IgD-negative memory B cell (primary cell): ENCODE measurements at regions not wholly inside any gene's neighbourhood (a gene's known extent, or its start where the extent isn't known, plus 50 kb on each side); places are given as distances from the start of the nearest gene placed in this dataset.

Experiments
- H3K27ac Mint-ChIP-seq, 3 donors: one replicate each; pipeline ENCODE4 v1.8.0; 2020 to 2022; ENCODE audit warnings: mild to moderate bottlenecking in 3 of 3, mixed read lengths in 3 of 3, moderate library complexity in 1 of 3
- H3K27me3 Mint-ChIP-seq: one replicate; pipeline ENCODE4 v1.8.0; 2021; ENCODE audit warnings: mixed read lengths
- H3K36me3 Mint-ChIP-seq: one replicate; pipeline ENCODE4 v1.8.0; 2020; ENCODE audit warnings: mild to moderate bottlenecking, mixed read lengths
- H3K4me1 Mint-ChIP-seq, 3 donors: one replicate each; pipeline ENCODE4 v1.8.0; 2020 to 2022; ENCODE audit warnings: mixed read lengths in 3 of 3, mild to moderate bottlenecking in 1 of 3
- H3K4me3 Mint-ChIP-seq, 4 donors: one replicate each; pipeline ENCODE4 v1.8.0; 2020 to 2022; ENCODE audit warnings: mild to moderate bottlenecking in 4 of 4, mixed read lengths in 4 of 4, moderate library complexity in 3 of 4
- H3K9me3 Mint-ChIP-seq, 3 donors: one replicate each; pipeline ENCODE4 v1.8.0; 2020 to 2021; ENCODE audit warnings: mixed read lengths in 3 of 3, mild to moderate bottlenecking in 1 of 3

- no peaks in the 10 kb centered on the region for H3K9me3 Mint-ChIP-seq
- no peak overlapping the region for H3K4me3 Mint-ChIP-seq
- no peaks in the 10 kb centered on the region for H3K36me3 Mint-ChIP-seq
- H3K27ac Mint-ChIP-seq, result no peak overlapping the region
- H3K4me1 Mint-ChIP-seq, result peaks cover 0 to 2% (median 1%) of the 10 kb centered on the region in 3 donors
- H3K27me3 Mint-ChIP-seq, result peaks cover 4% of the 10 kb centered on the region
Measured at GRCh38 chr1:228985661-228986060, 250.4 kb downstream of the RHOU start.

GRCh38 chr1:228986093-228986904 is 251.0 kb downstream of the RHOU start:
- Mint-ChIP-seq H3K27me3 (peaks cover 4% of the 10 kb centered on the region), H3K36me3 (no peaks in the 10 kb centered on the region), H3K9me3 (no peaks in the 10 kb centered on the region), H3K27ac (no peak overlapping the region), H3K4me3 (no peak overlapping the region), H3K4me1 (peaks cover 0 to 2% (median 1%) of the 10 kb centered on the region in 3 donors)

DNA sequence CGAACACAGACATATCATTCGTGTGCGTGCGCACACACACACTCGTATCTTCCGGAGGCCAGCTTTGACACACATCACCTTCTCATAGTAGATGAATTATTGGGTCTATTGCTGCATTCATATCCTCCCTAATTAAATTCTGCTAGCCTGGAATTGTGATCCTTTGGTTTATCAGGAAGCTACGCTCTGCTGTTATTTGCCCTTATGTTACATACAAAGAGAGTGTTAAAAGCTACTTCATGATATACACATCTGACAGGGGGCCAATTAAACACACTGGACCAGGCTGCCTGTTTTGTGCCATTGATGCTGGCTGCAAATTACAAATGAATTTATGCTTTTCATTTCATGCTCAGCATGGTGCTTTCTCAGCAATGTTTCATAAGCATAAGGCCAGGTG is 252.0 kb downstream of the RHOU start:
- no peaks in the 10 kb centered on the region for H3K9me3 Mint-ChIP-seq
- H3K4me1 Mint-ChIP-seq, result peaks cover 0 to 2% (median 1%) of the 10 kb centered on the region in 3 donors
- H3K27me3 Mint-ChIP-seq, result peaks cover 4% of the 10 kb centered on the region
- H3K4me3 Mint-ChIP-seq, result no peak overlapping the region
- no peaks in the 10 kb centered on the region for H3K36me3 Mint-ChIP-seq
- no peak overlapping the region for H3K27ac Mint-ChIP-seq

DNA sequence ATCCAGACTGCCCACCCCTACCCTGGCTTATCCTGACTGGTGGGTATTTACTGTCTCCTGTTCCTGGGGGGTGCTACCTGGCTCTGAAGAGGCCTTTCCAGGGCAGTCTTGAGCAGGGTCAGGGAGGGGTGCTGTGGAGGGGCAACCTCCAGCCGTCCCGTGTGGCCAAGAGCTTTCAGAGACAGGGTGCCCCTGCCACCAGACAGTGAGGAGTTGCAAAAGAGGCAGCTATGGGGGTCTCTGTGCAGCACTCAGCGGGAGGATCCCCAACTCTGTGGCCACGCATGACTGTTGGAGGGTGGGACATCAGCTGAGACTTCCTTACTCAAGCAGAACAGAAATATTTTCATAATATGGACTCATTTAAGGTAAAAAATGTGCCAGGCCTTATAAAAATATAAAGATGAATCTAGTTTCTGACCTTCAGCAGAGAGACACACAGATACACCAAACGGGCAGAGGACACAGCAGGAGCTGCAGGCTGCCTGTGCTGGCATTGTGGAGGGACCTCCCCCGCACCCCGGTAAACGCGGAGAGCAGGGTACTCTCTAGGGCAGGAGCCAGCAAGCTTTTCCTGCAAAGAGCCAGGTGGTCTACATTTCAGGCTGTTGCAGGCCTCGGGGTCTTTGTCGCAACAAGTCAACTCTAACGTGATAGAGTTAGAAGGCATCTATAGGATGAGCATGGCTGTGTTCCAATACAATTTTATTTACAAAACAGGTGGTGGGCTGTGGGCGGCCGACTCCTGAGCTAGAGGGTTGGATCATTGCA is 252.6 kb downstream of the RHOU start:
- Mint-ChIP-seq H3K9me3 (no peaks in the 10 kb centered on the region), H3K27me3 (peaks cover 4% of the 10 kb centered on the region), H3K4me3 (no peak overlapping the region), H3K4me1 (peaks cover 0 to 2% (median 1%) of the 10 kb centered on the region in 3 donors), H3K27ac (no peak overlapping the region), H3K36me3 (no peaks in the 10 kb centered on the region)

GRCh38 chr1:228988664-228989063 is 253.4 kb downstream of the RHOU start:
- H3K27ac Mint-ChIP-seq, result peak overlapping the region in 1 of 3 donors; percentile 91
- peaks cover 0 to 2% (median 1%) of the 10 kb centered on the region in 3 donors for H3K4me1 Mint-ChIP-seq
- H3K36me3 Mint-ChIP-seq, result no peaks in the 10 kb centered on the region

GRCh38 chr1:228989176-228989575 is 253.9 kb downstream of the RHOU start:
- H3K27ac Mint-ChIP-seq, result peak overlapping the region in 1 of 3 donors; percentile 91
- H3K4me1 Mint-ChIP-seq, result peaks cover 0 to 2% (median 1%) of the 10 kb centered on the region in 3 donors
- peaks cover 4% of the 10 kb centered on the region for H3K27me3 Mint-ChIP-seq
- peak overlapping the region in 1 of 4 donors; percentile 24 for H3K4me3 Mint-ChIP-seq
- H3K9me3 Mint-ChIP-seq, result no peaks in the 10 kb centered on the region
- no peaks in the 10 kb centered on the region for H3K36me3 Mint-ChIP-seq

More at GRCh38 chr1:228988664-228989063, 253.4 kb downstream of the RHOU start:
- Mint-ChIP-seq H3K27me3 (peaks cover 4% of the 10 kb centered on the region), H3K4me3 (no peak overlapping the region), H3K9me3 (no peaks in the 10 kb centered on the region)

- Mint-ChIP-seq H3K4me3 (no peak overlapping the region), H3K4me1 (peaks cover 0 to 2% (median 1%) of the 10 kb centered on the region in 3 donors), H3K27ac (no peak overlapping the region), H3K9me3 (no peaks in the 10 kb centered on the region), H3K27me3 (peaks cover 4% of the 10 kb centered on the region), H3K36me3 (no peaks in the 10 kb centered on the region)
Measured at GRCh38 chr1:228989676-228989991, 254.4 kb downstream of the RHOU start.

GRCh38 chr1:228989992-228990827 is 254.9 kb downstream of the RHOU start:
- Mint-ChIP-seq H3K36me3 (no peaks in the 10 kb centered on the region), H3K9me3 (no peaks in the 10 kb centered on the region), H3K4me1 (peaks cover 0 to 2% (median 1%) of the 10 kb centered on the region in 3 donors), H3K27ac (no peak overlapping the region), H3K27me3 (peaks cover 4% of the 10 kb centered on the region), H3K4me3 (no peak overlapping the region)

DNA sequence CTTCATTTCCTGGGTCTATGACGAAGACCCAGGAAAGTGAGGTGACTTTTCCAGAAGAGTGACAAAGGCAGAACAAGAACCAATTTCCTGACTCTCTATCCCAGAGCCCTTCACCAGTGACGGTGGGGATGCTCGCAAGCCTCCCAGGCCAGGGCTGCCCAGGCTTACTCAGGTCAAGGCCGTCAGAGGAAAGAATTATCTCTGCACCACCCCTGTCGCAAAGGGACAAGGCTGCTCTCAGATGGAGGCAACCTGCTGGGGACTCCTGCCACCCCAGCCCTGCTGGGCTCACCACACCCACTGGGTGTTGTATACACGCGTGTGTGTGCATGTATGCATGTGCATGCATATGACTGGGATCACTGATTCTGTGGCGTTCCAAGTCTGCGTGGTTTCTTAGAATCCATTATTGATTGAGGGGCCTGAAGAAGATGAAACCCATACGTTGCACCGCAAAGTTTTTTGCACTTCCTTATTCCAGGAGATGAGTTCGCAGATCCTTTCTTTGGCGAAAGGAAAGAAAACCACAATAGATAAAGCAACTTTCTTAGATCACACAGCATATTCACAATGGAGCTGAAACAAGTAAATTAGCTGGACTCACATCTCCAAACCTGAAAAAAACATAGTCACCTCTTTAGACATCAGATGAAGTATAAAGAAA is 255.8 kb downstream of the RHOU start:
- H3K27ac Mint-ChIP-seq, result no peak overlapping the region
- H3K9me3 Mint-ChIP-seq, result no peaks in the 10 kb centered on the region
- H3K27me3 Mint-ChIP-seq, result peaks cover 4% of the 10 kb centered on the region
- H3K4me3 Mint-ChIP-seq, result no peak overlapping the region
- H3K4me1 Mint-ChIP-seq, result peaks cover 0 to 2% (median 1%) of the 10 kb centered on the region in 3 donors
- H3K36me3 Mint-ChIP-seq, result no peaks in the 10 kb centered on the region

DNA sequence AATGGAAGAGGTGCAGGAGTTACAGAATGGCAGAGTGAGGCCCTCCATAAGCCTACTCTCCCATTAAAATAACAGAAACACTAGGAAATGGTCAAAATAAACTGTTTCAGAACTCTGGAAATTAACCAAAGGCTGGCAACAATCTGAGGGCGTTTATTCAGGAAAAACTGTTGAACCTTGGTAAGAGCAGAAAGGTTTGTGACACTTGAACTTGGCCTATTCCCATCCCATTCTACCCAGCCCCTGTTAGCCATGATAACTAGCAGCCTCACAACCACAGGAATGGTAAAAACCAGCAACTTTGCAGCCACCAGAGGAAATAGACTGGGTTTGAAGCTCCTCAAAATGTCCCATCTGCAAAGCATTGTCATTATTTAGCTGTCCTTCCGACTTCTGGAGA is 256.8 kb downstream of the RHOU start:
- Mint-ChIP-seq H3K36me3 (no peaks in the 10 kb centered on the region), H3K27me3 (peaks cover 4% of the 10 kb centered on the region), H3K9me3 (no peaks in the 10 kb centered on the region), H3K4me3 (no peak overlapping the region), H3K4me1 (peaks cover 0 to 2% (median 0%) of the 10 kb centered on the region in 3 donors), H3K27ac (no peak overlapping the region)

GRCh38 chr1:228992907-228993535 is 257.7 kb downstream of the RHOU start:
- Mint-ChIP-seq H3K27ac (no peak overlapping the region), H3K4me1 (peaks cover 0 to 2% (median 0%) of the 10 kb centered on the region in 3 donors), H3K9me3 (no peaks in the 10 kb centered on the region), H3K27me3 (peaks cover 4% of the 10 kb centered on the region), H3K4me3 (no peak overlapping the region), H3K36me3 (no peaks in the 10 kb centered on the region)

DNA sequence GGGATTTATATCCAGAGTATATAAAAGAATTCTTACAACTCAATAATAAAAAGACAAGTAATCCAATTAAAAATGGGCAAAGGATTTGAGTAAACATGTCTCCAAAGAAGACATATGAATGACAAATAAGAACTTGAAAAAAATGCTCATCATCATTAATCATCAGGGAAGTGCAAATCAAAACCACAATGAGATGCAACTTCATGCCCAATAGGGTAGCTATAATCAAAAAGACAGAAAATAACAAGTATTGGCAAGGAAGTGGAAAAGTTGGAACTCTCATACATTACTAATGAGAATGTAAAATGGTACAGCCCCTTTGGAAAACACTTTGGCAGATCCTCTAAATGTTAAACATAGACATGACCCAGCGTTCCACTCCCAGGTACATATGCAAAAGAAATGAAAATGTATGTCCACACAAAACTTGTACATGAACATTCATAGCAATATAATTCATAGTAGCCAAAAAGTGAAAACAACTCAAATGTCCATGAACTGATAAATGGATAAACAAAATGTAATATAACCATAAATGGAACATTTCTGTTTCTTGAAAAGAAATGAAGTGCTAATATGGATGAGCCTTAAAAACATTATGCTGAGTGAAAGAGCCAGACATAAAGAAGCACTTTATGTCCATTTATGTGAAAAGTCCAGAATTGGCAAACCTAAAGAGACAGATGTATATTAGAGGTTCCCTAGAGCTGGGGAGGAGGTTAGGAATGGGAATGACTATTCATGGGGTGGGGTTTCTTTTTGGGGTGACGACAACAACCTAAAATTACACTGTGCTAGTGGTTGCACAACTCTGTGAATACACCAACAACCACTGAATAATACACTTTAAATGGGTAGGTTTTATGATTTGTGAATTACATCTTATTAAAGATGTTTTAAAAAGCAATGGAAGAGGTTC is 259.7 kb downstream of the RHOU start:
- H3K9me3 Mint-ChIP-seq, result no peaks in the 10 kb centered on the region
- H3K27ac Mint-ChIP-seq, result no peak overlapping the region
- H3K36me3 Mint-ChIP-seq, result no peaks in the 10 kb centered on the region
- peaks cover 0 to 3% (median 0%) of the 10 kb centered on the region in 3 donors for H3K4me1 Mint-ChIP-seq
- H3K27me3 Mint-ChIP-seq, result peaks cover 5% of the 10 kb centered on the region
- H3K4me3 Mint-ChIP-seq, result no peak overlapping the region

DNA sequence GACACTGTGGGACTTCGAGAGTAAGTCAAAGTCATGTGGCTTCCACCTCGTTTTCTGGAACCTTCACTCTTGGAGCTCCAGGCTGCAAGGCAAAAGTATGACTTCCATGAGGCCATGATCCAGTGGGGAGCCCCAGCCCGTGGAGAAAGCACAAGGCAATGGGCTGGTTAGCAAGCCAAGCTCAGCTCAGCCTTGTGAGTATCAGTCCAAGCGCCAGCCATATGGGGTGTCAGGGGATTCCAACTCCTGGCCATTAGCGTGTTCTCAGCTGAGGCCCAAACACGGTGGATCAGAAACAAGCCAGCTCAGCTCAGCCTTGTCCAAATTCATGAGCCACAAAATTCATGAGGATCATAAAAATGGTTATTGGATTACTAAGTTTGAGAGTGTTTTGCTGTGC is 261.0 kb downstream of the RHOU start:
- H3K36me3 Mint-ChIP-seq, result no peaks in the 10 kb centered on the region
- H3K4me3 Mint-ChIP-seq, result no peak overlapping the region
- H3K9me3 Mint-ChIP-seq, result no peaks in the 10 kb centered on the region
- H3K27me3 Mint-ChIP-seq, result peaks cover 10% of the 10 kb centered on the region
- H3K4me1 Mint-ChIP-seq, result peaks cover 0 to 3% (median 0%) of the 10 kb centered on the region in 3 donors
- no peak overlapping the region for H3K27ac Mint-ChIP-seq
